Choroid plexus epithelial cell (primary cell): ENCODE measurements at regions not wholly inside any gene's neighbourhood (a gene's known extent, or its start where the extent isn't known, plus 50 kb on each side); places are given as distances from the start of the nearest gene placed in this dataset.

Experiments
- DNase-seq: peaks from one replicate; pipeline ENCODE4 v3.0.0-alpha.2; 2010; ENCODE audit warnings: low read depth
- H3K4me3 ChIP-seq: 2 replicates; pipeline ENCODE4 v1.5.1; 2011; ENCODE audit warnings: low read depth, mild to moderate bottlenecking, control low read depth, low read length, moderate library complexity
- CTCF ChIP-seq: conservative IDR thresholded peaks from 2 replicates; pipeline ENCODE4 v1.5.1; 2011; ENCODE audit warnings: low read depth, mild to moderate bottlenecking, control low read depth, inconsistent platforms, low read length, moderate library complexity

GRCh38 chr3:152724270-152724669 is 110.7 kb upstream of the P2RY1 start:
- no peak overlapping the region for H3K4me3 ChIP-seq
- TF ChIP-seq CTCF: no peak
- DNase-seq: no peak

- TF ChIP-seq CTCF: no peak
- no peak for DNase-seq
- no peak overlapping the region for H3K4me3 ChIP-seq
Observed at GRCh38 chr3:152728231-152728980, 106.5 kb upstream of the P2RY1 start.

- no peak for TF ChIP-seq CTCF
- H3K4me3 ChIP-seq: no peak overlapping the region
- no peak for DNase-seq
Observed at GRCh38 chr3:152729906-152730305, 105.0 kb upstream of the P2RY1 start.

GRCh38 chr3:152731511-152731910 is 103.4 kb upstream of the P2RY1 start:
- TF ChIP-seq CTCF: no peak
- DNase-seq: no peak
- no peak overlapping the region for H3K4me3 ChIP-seq

- TF ChIP-seq CTCF: no peak
- DNase-seq: no peak
- no peak overlapping the region for H3K4me3 ChIP-seq
Observed at GRCh38 chr3:152733584-152734119, 101.3 kb upstream of the P2RY1 start.

GRCh38 chr3:152737021-152737908 is 97.7 kb upstream of the P2RY1 start:
- no peak overlapping the region for H3K4me3 ChIP-seq
- peak; percentile 89 for DNase-seq
- TF ChIP-seq CTCF: no peak
